Adipose tissue (tissue), 3 donors: ENCODE measurements at regions not wholly inside any gene's neighbourhood (a gene's known extent, or its start where the extent isn't known, plus 50 kb on each side); places are given as distances from the start of the nearest gene placed in this dataset.

Experiments
- H3K27ac ChIP-seq: one replicate; pipeline ENCODE4 v1.5.1; 2013; ENCODE audit warnings: low read depth, low read length
- WGBS, 3 donors: extraction: QIAGEN DNeasy Blood & Tissue Kit; methylation state at CpG; one replicate each; pipeline ENCODE4 v1.1.7; 2013; 5-methylcytosine and 5-hydroxymethylcytosine counted together
- donor health status: healthy with polysubstance abuse.
- donor health status: Bipolar disorder and iron deficiency.
- donor health status: healthy.

DNA sequence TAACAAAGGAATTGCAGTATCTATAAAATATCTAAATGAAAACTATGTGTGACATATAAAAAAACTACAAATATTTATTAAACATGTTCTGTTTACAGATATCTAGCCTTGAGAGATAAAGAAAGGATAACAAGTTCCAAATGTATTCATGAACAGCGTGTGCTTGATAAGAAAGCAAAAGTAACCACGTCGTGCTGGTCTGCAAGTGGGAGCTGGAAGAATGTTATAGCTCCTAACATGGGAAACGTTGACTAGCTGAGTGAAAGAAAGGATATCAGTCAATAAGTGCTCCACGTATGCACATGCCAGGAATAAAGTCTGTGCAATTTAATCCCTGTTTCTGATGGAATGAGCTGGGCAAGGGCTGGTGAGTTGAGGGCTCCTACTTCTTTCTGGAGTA lies 71.2 kb upstream of the CDYL2 start:
- no peak overlapping the region for H3K27ac ChIP-seq
- 9 to 43% (median 40%) methylated on average over 5 of the region's 5 CpGs for WGBS, 3 donors

DNA sequence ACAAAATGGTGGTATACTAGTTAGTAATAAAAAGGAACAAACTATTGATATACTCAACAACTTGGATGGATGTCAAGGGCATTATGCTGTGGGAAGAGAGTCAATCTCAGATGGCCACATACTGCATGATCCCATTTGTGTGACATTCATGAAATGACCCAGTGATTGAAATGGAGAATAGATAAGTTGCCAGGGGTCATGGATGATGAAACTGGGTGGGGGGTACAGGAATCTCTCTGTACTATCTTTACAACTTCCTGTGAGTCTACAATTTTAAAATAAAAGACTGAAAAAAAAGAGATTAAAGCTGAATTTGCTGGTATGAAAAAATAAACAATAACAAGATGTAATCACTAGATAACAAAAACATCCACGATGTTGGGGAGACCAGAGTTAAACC lies 70.5 kb upstream of the CDYL2 start:
- H3K27ac ChIP-seq, result no peak overlapping the region
- 37 to 64% (median 49%) methylated on average over 1 of the region's 1 CpG for WGBS, 3 donors

DNA sequence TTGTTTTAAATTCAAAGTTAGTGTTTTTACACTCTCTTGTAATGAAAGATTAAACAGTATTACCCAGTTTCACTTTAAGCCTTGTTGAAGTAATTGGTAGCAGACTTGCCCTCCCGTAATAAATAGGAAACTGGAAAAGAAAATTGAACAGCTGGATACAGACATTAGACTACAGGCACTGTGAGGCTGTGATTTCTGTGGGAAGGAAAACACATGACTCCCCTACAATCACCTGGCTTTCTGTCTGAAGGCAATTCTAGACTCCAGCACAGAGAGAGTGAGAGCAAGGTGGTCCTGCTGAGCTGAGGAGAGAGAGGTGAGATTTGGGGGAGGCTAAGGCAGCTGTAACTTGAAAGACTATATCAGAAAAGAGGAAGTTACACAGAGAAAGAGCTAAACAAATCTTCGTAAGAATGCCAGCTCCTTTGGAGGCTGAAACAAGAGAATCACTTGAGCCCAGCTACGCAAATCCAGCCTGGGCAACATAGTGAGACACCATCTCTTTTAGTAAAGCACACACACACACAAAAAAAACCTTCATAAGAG lies 57.8 kb upstream of the CDYL2 start:
- no peak overlapping the region for H3K27ac ChIP-seq
- WGBS, 3 donors, result 34 to 45% (median 45%) methylated on average over 3 of the region's 3 CpGs
